Stimulated activated CD4-positive, alpha-beta T cell treated with anti-CD3 and anti-CD28 coated beads, Interleukin-12 subunit alpha, Interleukin-12 subunit beta, amount 100 ng/mL, for 24 hours (primary cell): ENCODE measurements at regions not wholly inside any gene's neighbourhood (a gene's known extent, or its start where the extent isn't known, plus 50 kb on each side); places are given as distances from the start of the nearest gene placed in this dataset.

Experiments
- DNase-seq, 2 experiments: peaks; one replicate each; pipeline ENCODE4 v3.0.0-alpha.2; 2020; ENCODE audit warnings: low read depth in 2 of 2

- no peak for DNase-seq
These were observed 719.7 kb upstream of the ACVR2A start for GRCh38 chr2:147125145-147125544.

- no peak for DNase-seq
These were observed 721.9 kb upstream of the ACVR2A start for GRCh38 chr2:147122944-147123343.

- DNase-seq, result no peak
These were observed 733.9 kb upstream of the ACVR2A start for GRCh38 chr2:147110962-147111361.

GRCh38 chr2:147110317-147110716, 734.5 kb upstream of the ACVR2A start:
- no peak for DNase-seq

GRCh38 chr2:147109291-147109690, 735.5 kb upstream of the ACVR2A start:
- DNase-seq, result no peak

- DNase-seq, result no peak
These were observed 736.3 kb upstream of the ACVR2A start for GRCh38 chr2:147108548-147108947.

GRCh38 chr2:147101941-147102790, 742.7 kb upstream of the ACVR2A start:
- DNase-seq, result no peak

GRCh38 chr2:147100406-147101035, 744.3 kb upstream of the ACVR2A start:
- DNase-seq, result no peak

- DNase-seq, result no peak
These were observed 745.0 kb upstream of the ACVR2A start for GRCh38 chr2:147099845-147100244.

- no peak for DNase-seq
These were observed 745.9 kb upstream of the ACVR2A start for GRCh38 chr2:147098940-147099339.

- DNase-seq, result no peak
These were observed 747.1 kb upstream of the ACVR2A start for GRCh38 chr2:147097747-147098146.

GRCh38 chr2:147096671-147097070, 748.2 kb upstream of the ACVR2A start:
- DNase-seq, result no peak

- no peak for DNase-seq
These were observed 749.5 kb upstream of the ACVR2A start for GRCh38 chr2:147095376-147095775.

- no peak for DNase-seq
These were observed 750.8 kb upstream of the ACVR2A start for GRCh38 chr2:147094077-147094476.

- DNase-seq, result no peak
These were observed 752.6 kb upstream of the ACVR2A start for GRCh38 chr2:147092266-147092665.

- no peak for DNase-seq
These were observed 753.4 kb upstream of the ACVR2A start for GRCh38 chr2:147091448-147091847.

- no peak for DNase-seq
These were observed 756.0 kb upstream of the ACVR2A start for GRCh38 chr2:147088871-147089270.

- DNase-seq, result no peak
These were observed 758.1 kb upstream of the ACVR2A start for GRCh38 chr2:147086715-147087114.

- DNase-seq, result no peak
These were observed 761.2 kb upstream of the ACVR2A start for GRCh38 chr2:147083664-147084063.

GRCh38 chr2:147082850-147083522, 761.8 kb upstream of the ACVR2A start:
- DNase-seq, result peak in 1 of 2 experiments; percentile 32

GRCh38 chr2:147081831-147082230, 763.0 kb upstream of the ACVR2A start:
- DNase-seq, result no peak

GRCh38 chr2:147076634-147077033, 768.2 kb upstream of the ACVR2A start:
- no peak for DNase-seq

- DNase-seq, result no peak
These were observed 776.8 kb upstream of the ACVR2A start for GRCh38 chr2:147068071-147068470.
